GM18951 (cell line): ENCODE measurements at regions not wholly inside any gene's neighbourhood (a gene's known extent, or its start where the extent isn't known, plus 50 kb on each side); places are given as distances from the start of the nearest gene placed in this dataset.

ENCODE experiments used
- POLR2A ChIP-seq: IDR thresholded peaks from 4 replicates; pipeline ENCODE4 v1.6.1; 2011; ENCODE audit warnings: mild to moderate bottlenecking; ENCODE audit not compliant: insufficient read length, insufficient read depth; ENCODE audit errors: extremely low read depth
- in situ Hi-C: fragments of 300-500 bp; cut with MboI; formaldehyde crosslinking; loops from one replicate; pipeline ENCODE4 v1.12.0; 2022; ENCODE audit warnings: low sequenced_read_pairs, mixed read lengths, inconsistent platforms; ENCODE audit not compliant: unreplicated experiment

DNA sequence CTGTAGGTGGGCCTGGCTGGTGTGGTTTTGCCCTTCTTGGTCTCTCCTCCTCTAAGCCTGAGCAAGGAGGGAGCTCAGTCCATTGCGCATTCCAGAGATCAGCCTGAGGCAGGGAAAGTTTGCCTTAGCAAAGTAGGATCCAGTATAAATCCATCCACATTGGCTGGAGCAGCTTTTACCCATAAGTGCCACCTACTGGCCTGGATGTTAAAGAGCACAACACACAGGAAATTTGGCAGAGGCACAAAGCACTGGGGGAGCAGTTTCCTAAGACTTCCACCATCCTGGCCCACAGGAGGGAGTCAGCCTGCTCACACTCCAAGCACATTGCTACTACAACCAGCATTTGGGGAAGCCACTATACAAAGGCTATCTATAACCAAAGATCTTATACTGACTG is 1124.2 kb downstream of the SLITRK1 start:
- no peak for TF ChIP-seq POLR2A

DNA sequence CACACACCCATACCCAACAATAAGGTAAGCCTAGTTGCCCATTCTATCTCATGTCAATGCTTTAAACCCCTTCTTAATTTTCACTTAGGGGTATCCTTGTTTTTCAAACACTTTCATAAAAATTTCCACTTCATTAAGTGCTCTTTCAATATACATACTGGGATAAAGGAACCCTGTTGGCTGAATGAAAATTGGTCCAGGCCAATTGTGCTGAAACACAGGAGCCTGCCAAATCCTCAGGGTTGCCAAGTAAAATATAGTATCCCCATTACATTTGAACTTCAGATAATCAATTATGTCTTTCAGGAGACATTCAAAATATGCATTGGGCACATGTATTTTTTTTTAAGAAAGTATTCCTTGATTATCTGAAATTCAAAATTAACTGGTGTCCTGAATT is 1131.1 kb downstream of the SLITRK1 start:
- TF ChIP-seq POLR2A = no peak
- in situ Hi-C loops = no loop called here

More for the DNA sequence above, 1124.2 kb downstream of the SLITRK1 start:
- in situ Hi-C loops = no loop called here

DNA sequence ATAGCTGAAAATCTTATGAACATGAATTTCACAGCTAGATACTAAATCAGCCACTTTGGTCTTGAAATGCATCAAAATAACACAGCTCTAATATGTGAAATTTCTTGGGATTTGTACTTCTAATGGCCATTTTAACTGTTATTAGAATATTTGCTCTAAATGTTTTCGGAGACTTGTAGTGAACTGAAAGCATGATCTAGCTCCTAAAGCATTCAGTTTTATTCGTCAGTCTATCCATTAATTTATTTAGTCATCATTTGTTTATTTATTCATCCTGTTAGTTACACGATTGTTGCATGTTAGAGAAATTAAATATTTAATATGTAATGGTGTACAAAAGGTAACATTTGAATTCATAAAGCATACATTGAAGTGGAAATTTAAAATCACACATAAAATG is 1132.7 kb downstream of the SLITRK1 start:
- in situ Hi-C loops = no loop called here

DNA sequence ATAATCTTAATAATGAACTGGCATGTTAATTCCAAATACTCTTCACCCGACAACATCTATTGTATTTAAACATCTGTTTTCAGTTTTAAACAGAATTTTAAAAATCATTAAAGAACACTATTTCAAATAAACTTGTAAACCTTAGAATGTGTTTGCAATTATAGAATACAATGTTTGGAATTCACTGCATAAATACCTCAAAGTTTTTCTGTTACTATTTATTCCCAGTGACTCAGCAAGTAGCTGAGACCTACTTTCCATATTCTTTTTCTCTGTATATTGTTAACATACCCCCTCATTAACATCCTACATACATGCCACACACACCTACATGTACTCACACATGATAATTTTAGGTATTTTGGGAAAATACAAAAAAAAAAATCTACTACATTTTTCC is 1134.3 kb downstream of the SLITRK1 start:
- no peak for TF ChIP-seq POLR2A
- in situ Hi-C loops = no loop called here

More for the DNA sequence above, 1132.7 kb downstream of the SLITRK1 start:
- TF ChIP-seq POLR2A = no peak

DNA sequence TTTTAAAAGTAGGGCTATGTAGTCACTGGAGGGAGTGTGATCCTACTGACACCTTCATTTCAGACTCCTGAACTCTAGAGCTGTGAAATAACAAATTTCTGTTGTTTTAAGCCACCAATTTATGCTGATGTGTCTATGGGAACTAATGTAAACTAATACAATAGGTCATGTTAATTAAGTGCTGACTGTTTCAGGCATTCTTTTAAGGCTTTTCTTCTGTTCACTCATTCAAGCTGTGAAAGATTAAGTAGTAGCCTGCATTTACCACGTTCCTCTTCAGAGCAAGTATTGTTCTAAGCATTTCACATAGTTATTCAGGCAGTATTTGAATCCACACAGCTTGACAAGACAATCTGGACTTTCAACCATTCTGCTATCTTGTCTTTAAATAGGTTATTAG is 1135.0 kb downstream of the SLITRK1 start:
- TF ChIP-seq POLR2A = no peak
- in situ Hi-C loops = no loop called here

DNA sequence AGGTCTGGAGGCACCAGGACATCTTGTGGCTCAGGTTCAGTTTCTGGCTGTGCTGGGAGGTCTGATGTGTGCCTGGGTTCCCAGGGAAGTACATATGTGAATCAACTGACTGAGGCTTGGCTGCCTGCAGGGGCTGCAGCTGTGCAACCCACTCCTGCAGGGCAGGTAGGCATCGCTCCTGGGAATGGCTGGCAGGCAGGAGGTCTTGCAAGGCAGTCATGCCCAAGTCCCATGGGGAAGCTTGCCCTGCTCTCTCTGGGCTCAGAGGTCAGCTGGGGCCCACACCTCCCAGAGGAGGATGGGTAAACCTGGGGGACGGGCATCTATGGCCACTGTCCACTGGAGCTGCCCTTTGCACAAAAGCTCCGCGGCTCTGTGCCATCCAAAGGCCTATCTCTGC is 1141.8 kb downstream of the SLITRK1 start:
- TF ChIP-seq POLR2A = no peak
- in situ Hi-C loops = no loop called here

DNA sequence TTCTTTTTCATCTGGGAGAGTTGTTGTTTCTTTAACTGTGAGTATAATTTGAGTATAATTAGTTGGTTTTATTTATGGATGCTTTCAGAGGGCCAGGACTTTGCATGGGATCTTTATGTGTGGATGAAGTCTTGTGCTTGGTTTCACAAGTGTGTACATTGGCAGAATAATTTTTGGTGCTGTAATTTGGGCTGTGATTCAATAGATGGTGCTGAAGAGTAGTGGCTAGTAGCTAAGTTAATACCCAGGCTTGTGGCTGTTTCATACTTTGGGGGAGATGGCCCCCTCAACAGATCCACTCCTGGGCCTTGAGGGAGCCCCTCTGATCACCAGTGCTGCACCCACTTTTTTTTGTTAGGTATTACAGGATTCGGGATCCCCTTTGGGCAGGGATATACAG is 1142.4 kb downstream of the SLITRK1 start:
- TF ChIP-seq POLR2A = no peak
- in situ Hi-C loops = no loop called here

DNA sequence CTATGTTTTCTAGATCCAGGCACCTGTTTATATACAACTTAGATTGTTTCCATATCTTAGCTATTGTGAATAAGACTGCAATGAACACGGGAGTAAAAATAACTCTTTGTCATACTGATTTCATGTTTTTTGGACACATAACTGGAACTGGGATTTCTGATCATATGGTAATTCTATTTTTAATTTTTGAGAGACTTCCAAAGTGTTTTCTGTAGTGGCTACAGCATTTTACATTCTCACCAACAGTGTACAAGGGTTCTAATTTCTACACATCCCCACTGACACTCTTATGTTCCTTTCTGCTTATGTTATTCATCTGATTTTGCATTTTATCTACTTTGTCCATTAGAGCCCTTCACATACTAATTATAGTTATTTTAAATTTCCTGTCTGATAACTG is 1152.9 kb downstream of the SLITRK1 start:
- in situ Hi-C loops = no loop called here

DNA sequence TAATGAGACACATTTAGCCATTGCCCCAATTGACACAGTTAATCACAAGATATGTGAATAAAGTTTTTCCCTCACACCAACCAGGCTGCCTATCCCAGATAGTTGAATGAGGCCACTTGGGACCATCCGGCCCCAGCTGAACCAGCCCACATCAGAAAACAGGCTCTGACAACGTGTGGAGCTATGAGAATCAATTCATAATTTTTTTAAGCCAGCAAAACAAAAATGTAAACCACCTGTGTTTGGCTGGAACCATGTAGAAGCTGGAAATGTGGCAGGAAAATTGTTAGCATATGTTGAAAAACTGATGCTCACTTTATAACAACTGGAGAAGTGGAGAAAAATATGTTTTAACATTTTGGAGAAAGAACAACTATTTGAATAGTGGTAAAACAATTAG is 1161.3 kb downstream of the SLITRK1 start:
- TF ChIP-seq POLR2A = no peak
- in situ Hi-C loops = no loop called here

More for the DNA sequence above, 1152.9 kb downstream of the SLITRK1 start:
- TF ChIP-seq POLR2A = no peak

DNA sequence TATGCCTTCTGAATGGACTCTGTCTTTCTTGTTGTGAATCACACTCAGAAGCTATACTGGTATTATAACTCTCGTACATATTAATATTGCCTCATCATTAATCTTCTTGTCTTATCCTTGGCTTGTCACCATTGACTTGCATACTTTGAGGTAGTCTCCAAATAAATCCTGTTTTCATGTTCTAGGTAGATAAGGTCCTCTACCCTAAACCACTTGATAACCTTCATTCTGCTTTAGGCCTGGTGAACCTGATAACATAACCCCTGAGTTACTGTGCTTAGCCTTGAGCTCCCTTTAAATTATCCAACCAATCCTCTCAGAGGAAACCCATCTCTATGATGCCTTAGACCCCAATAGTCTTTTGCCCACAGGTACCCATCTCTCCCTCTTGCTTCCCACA is 1162.3 kb downstream of the SLITRK1 start:
- in situ Hi-C loops = no loop called here
- no peak for TF ChIP-seq POLR2A

DNA sequence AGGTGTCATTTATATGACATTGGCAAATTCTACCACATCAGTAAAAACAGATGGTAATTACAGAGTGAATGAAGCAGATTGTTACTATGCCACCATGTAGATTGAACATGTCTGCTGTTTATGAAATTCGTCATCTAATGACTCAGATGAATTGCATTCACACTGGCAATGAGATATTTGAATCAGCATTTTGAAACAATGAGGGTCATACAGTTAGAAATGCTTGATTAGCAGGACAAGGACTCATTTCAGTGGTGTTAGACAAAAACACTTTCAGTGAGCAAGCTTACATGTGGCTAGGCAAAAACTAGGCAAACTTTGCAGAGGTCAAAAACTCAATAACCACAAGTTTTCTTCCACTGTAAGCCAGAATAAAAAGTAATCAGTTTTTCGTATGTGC is 1165.0 kb downstream of the SLITRK1 start:
- in situ Hi-C loops = no loop called here
- no peak for TF ChIP-seq POLR2A

DNA sequence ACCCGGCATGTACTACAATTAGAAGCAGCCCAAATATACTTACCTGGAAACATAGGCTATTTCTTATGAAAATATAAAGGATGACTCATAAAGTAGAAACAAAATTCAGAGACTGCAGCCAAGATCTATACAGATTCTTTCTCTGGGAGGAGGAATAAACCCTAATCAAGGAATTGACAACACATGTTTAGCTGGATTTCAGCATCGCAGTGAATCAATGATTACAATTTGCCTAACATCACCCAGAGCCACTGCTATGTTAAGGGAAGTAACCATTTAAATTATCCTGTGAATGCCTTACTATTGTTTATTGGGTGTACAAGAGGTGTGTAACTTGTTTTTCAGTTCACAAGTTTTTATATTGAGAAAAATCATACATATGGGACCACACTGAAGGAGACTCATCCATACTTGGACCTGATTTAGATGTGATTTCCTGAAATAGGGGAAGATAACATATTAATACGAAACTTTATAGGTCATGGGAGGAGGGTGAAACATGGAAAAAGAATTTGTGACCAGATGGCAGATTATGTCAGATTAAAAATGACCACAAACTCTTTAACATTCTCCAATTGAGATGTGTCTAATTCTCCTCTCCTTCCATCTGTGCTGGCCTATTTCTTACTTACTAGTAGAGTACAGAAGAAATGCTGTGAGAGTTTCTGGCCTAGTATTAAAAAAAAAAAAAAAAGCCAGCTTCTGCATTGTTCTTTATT is 1168.4 kb downstream of the SLITRK1 start:
- in situ Hi-C loops = no loop called here

DNA sequence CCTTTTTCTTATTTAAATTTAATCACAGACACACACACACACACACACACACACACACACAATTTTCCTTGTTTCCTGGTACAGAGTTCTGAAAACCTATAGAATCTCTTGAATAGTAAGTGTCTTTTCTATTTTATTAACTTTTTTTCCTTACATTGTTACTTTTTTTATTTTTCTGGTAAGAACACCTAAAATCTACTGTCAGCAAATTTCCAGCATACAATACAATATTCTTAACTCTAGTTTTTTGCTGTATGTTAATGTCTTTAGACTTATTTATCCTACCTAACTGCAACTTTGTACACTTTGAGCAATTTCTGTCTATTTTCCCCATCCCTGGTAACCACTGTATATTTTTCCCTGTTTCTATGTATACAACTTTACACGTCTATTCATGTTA is 1179.8 kb downstream of the SLITRK1 start:
- in situ Hi-C loops = no loop called here
- no peak for TF ChIP-seq POLR2A

More for the DNA sequence above, 1168.4 kb downstream of the SLITRK1 start:
- no peak for TF ChIP-seq POLR2A

DNA sequence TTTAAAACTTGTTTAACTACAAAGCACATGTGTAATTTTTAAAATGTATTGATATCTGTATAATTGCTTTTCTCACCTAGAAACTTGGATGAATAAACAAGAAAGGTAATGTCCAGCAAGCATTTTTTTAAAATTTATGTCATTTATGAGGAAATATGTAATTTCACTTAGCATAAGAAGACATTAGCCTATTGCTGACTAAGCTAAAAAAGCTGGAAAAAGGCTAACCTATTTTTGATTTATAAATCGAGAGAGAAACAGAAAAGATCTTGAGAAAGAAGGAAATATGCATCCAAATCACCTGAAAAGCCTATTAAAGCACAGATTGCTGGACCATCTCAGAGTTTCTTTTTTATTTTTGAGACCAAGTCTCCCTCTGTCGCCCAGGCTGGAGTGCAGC is 1181.3 kb downstream of the SLITRK1 start:
- in situ Hi-C loops = no loop called here
- no peak for TF ChIP-seq POLR2A
